GM23338 (cell line): ENCODE measurements at regions not wholly inside any gene's neighbourhood (a gene's known extent, or its start where the extent isn't known, plus 50 kb on each side); places are given as distances from the start of the nearest gene placed in this dataset.
"Not testable (repeated sequence)": the region's sequence is repeated elsewhere in the genome, so short reads cannot be mapped to it uniquely, and the experiment has no call there.

ENCODE experiments used
- CREB1 ChIP-seq: fragments of 250-450 bp; sonication (Bioruptor Pico); IDR thresholded peaks from 2 replicates; pipeline ENCODE4 v1.5.0; 2020; ENCODE audit warnings: low read depth, mild to moderate bottlenecking, moderate library complexity
- CTCF ChIP-seq, 2 experiments: fragments of 200-600 bp in 1 of 2; sonication (generic) in 1 of 2; conservative IDR thresholded peaks; 2 replicates each; pipeline versions ENCODE4 v1.5.1 to v1.6.1; 2016 to 2017; ENCODE audit warnings: antibody characterized with exemption in 2 of 2, low read depth in 2 of 2, mild to moderate bottlenecking in 2 of 2, moderate library complexity in 1 of 2
- ZNF331 ChIP-seq: fragments of 250-450 bp; sonication (Bioruptor Pico); IDR thresholded peaks from 2 replicates; pipeline ENCODE4 v1.5.0; 2020; ENCODE audit warnings: low read depth, mild to moderate bottlenecking, moderate library complexity

- TF ChIP-seq ZNF331 (CRISPR knock-in tag); CTCF (conservative IDR thresholded peaks at IDR 0.05; ENCODE audit: low read depth in 2 of 2); CREB1: not testable (repeated sequence)
Observed at GRCh38 chr22:12541412-12542170, 2986.4 kb upstream of the OR11H1 start.
